ENCODE measurements at regions not wholly inside any gene's neighbourhood (a gene's known extent, or its start where the extent isn't known, plus 50 kb on each side); places are given as distances from the start of the nearest gene placed in this dataset.

DNA sequence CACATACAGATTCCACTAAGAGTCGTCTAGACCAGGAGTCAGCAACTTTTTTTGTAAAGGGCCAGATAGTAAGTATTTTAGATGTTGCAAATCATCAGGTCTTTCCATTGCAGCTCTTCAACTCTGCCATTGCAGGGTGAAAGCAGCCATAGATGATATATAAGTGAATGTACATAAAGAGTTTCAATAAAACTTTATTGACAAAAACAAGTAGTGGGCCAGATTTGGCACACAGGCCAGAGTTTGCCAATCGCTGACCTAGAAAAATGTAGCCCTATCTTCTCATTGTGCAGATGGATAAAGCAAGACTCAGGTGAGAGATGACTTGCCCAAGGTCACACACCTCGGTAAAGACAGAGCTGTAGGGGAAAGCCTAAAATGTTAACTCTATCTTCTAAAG is 474.7 kb downstream of the MED13L start:
- TF ChIP-seq EZH2phosphoT487 (IDR thresholded peaks at IDR 0.05; ENCODE audit: insufficient read depth, low read depth) (no peak), EZH2 (IDR thresholded peaks at IDR 0.05; ENCODE audit: insufficient read depth, poor library complexity, severe bottlenecking) (no peak)

Measured in GM23248 (cell line).